GM23338 (cell line): ENCODE measurements at regions not wholly inside any gene's neighbourhood (a gene's known extent, or its start where the extent isn't known, plus 50 kb on each side); places are given as distances from the start of the nearest gene placed in this dataset.

Experiments used
- CREB1 ChIP-seq: fragments of 250-450 bp; sonication (Bioruptor Pico); IDR thresholded peaks from 2 replicates; pipeline ENCODE4 v1.5.0; 2020; ENCODE audit warnings: low read depth, mild to moderate bottlenecking, moderate library complexity
- EZH2 ChIP-seq: fragments of 200-600 bp; sonication (generic); IDR thresholded peaks from one replicate; pipeline ENCODE4 v1.8.0; 2017; ENCODE audit warnings: antibody characterized with exemption, mild to moderate bottlenecking, low read depth; ENCODE audit not compliant: unreplicated experiment
- EZH2phosphoT487 ChIP-seq: fragments of 200-600 bp; sonication (generic); IDR thresholded peaks from one replicate; pipeline ENCODE4 v1.8.1; 2018; ENCODE audit warnings: antibody characterized with exemption; ENCODE audit not compliant: unreplicated experiment
- NANOG ChIP-seq: IDR thresholded peaks from 2 replicates; pipeline ENCODE4 v1.6.1; 2016; ENCODE audit warnings: antibody characterized with exemption, borderline replicate concordance
- POLR2AphosphoS5 ChIP-seq: IDR thresholded peaks from 2 replicates; pipeline ENCODE4 v1.6.1; 2016; ENCODE audit warnings: antibody characterized with exemption, low read depth
- STAT1 ChIP-seq: IDR thresholded peaks from one replicate; pipeline ENCODE4 v1.6.1; 2016; ENCODE audit warnings: antibody characterized with exemption; ENCODE audit not compliant: unreplicated experiment
- ZNF114 ChIP-seq: fragments of 250-450 bp; sonication (Bioruptor Pico); IDR thresholded peaks from 2 replicates; pipeline ENCODE4 v1.5.0; 2020; ENCODE audit warnings: mild to moderate bottlenecking, moderate library complexity
- ZNF331 ChIP-seq: fragments of 250-450 bp; sonication (Bioruptor Pico); IDR thresholded peaks from 2 replicates; pipeline ENCODE4 v1.5.0; 2020; ENCODE audit warnings: low read depth, mild to moderate bottlenecking, moderate library complexity
- TF ChIP-seq, protein P1 (sequence below): IDR thresholded peaks from one replicate; pipeline ENCODE4 v1.6.1; 2018; ENCODE audit warnings: antibody characterized with exemption; ENCODE audit not compliant: unreplicated experiment
- TF ChIP-seq, protein P2 (sequence below), 2 experiments: fragments of 200-600 bp in 1 of 2; sonication (generic) in 1 of 2; conservative IDR thresholded peaks; 2 replicates each; pipeline versions ENCODE4 v1.5.1 to v1.6.1; 2016 to 2017; ENCODE audit warnings: antibody characterized with exemption in 2 of 2, low read depth in 2 of 2, mild to moderate bottlenecking in 2 of 2, moderate library complexity in 1 of 2

DNA sequence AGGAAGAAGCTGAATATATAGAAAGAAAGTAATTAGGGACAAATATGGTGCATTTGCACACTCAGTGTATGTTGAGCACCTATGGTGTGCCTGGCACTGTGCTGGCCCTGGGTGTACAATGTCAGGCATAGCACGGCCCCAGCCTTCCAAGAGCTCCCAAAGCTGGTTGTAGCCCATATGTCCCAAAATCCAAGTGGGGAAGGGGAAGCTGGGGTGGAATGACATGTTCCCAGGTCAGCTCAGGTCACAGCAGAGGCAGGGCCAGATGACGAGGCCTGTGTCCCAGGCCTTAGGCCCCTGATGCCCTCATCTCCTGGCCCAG, 170.0 kb downstream of the VEGFA start:
- TF ChIP-seq EZH2phosphoT487 (no peak), POLR2AphosphoS5 (no peak), EZH2 (no peak), CREB1 (CRISPR knock-in tag) (no peak), ZNF331 (CRISPR knock-in tag) (no peak), NANOG (no peak), STAT1 (no peak), ZNF114 (CRISPR knock-in tag) (no peak)
- TF ChIP-seq, protein P1, sequence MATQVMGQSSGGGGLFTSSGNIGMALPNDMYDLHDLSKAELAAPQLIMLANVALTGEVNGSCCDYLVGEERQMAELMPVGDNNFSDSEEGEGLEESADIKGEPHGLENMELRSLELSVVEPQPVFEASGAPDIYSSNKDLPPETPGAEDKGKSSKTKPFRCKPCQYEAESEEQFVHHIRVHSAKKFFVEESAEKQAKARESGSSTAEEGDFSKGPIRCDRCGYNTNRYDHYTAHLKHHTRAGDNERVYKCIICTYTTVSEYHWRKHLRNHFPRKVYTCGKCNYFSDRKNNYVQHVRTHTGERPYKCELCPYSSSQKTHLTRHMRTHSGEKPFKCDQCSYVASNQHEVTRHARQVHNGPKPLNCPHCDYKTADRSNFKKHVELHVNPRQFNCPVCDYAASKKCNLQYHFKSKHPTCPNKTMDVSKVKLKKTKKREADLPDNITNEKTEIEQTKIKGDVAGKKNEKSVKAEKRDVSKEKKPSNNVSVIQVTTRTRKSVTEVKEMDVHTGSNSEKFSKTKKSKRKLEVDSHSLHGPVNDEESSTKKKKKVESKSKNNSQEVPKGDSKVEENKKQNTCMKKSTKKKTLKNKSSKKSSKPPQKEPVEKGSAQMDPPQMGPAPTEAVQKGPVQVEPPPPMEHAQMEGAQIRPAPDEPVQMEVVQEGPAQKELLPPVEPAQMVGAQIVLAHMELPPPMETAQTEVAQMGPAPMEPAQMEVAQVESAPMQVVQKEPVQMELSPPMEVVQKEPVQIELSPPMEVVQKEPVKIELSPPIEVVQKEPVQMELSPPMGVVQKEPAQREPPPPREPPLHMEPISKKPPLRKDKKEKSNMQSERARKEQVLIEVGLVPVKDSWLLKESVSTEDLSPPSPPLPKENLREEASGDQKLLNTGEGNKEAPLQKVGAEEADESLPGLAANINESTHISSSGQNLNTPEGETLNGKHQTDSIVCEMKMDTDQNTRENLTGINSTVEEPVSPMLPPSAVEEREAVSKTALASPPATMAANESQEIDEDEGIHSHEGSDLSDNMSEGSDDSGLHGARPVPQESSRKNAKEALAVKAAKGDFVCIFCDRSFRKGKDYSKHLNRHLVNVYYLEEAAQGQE: no peak
- TF ChIP-seq, protein P2, sequence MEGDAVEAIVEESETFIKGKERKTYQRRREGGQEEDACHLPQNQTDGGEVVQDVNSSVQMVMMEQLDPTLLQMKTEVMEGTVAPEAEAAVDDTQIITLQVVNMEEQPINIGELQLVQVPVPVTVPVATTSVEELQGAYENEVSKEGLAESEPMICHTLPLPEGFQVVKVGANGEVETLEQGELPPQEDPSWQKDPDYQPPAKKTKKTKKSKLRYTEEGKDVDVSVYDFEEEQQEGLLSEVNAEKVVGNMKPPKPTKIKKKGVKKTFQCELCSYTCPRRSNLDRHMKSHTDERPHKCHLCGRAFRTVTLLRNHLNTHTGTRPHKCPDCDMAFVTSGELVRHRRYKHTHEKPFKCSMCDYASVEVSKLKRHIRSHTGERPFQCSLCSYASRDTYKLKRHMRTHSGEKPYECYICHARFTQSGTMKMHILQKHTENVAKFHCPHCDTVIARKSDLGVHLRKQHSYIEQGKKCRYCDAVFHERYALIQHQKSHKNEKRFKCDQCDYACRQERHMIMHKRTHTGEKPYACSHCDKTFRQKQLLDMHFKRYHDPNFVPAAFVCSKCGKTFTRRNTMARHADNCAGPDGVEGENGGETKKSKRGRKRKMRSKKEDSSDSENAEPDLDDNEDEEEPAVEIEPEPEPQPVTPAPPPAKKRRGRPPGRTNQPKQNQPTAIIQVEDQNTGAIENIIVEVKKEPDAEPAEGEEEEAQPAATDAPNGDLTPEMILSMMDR (conservative IDR thresholded peaks at IDR 0.05; ENCODE audit: low read depth in 2 of 2): no peak
